HL-60 (cell line): ENCODE measurements at regions not wholly inside any gene's neighbourhood (a gene's known extent, or its start where the extent isn't known, plus 50 kb on each side); places are given as distances from the start of the nearest gene placed in this dataset.
"Not testable (repeated sequence)": the region's sequence is repeated elsewhere in the genome, so short reads cannot be mapped to it uniquely, and the experiment has no call there.

Experiments
- DNase-seq, 2 experiments: peaks; one replicate each; pipeline ENCODE4 v3.0.0-alpha.2; 2010 to 2020; ENCODE audit warnings: low read depth in 1 of 2, low spot score in 1 of 2
- H3K27ac ChIP-seq: fragments of 250-450 bp; sonication (Bioruptor Pico); replicated peaks from 2 replicates; pipeline ENCODE4 v1.5.1; 2020; ENCODE audit warnings: mild to moderate bottlenecking, moderate library complexity
- H3K27me3 ChIP-seq: fragments of 250-450 bp; sonication (Bioruptor Pico); 2 replicates; pipeline ENCODE4 v1.5.1; 2021; ENCODE audit warnings: mild to moderate bottlenecking, moderate library complexity; ENCODE audit not compliant: insufficient read depth, poor library complexity, severe bottlenecking
- H3K4me3 ChIP-seq: replicated peaks from 2 replicates; pipeline ENCODE4 v1.5.1; 2011; ENCODE audit warnings: mild to moderate bottlenecking, control low read depth, low read length; ENCODE audit not compliant: insufficient read depth
- CTCF ChIP-seq: IDR thresholded peaks from one replicate; pipeline ENCODE4 v1.5.1; 2011; ENCODE audit warnings: low read length, control low read depth, inconsistent platforms; ENCODE audit not compliant: insufficient read depth
- GABPA ChIP-seq: IDR thresholded peaks from 2 replicates; pipeline ENCODE4 v1.6.1; 2012; ENCODE audit warnings: low read depth
- POLR2AphosphoS5 ChIP-seq: IDR thresholded peaks from 2 replicates; pipeline ENCODE4 v1.6.1; 2012; ENCODE audit warnings: low read depth
- REST ChIP-seq: IDR thresholded peaks from 2 replicates; pipeline ENCODE4 v1.6.1; 2012; ENCODE audit warnings: low read depth; ENCODE audit not compliant: insufficient replicate concordance
- SPI1 ChIP-seq: IDR thresholded peaks from 2 replicates; pipeline ENCODE4 v1.6.1; 2012; ENCODE audit warnings: low read depth, mild to moderate bottlenecking, borderline replicate concordance

GRCh38 chr2:89784960-89785359 lies 1093.5 kb downstream of the RPIA start:
- no peak for DNase-seq
- Histone ChIP-seq H3K27me3 (no peaks in the 10 kb centered on the region), H3K27ac (no peak overlapping the region), H3K4me3 (no peak overlapping the region)
- TF ChIP-seq REST (no peak), CTCF (no peak), SPI1 (no peak), GABPA (no peak), POLR2AphosphoS5 (no peak)

- H3K4me3 ChIP-seq, H3K27ac ChIP-seq, H3K27me3 ChIP-seq, DNase-seq: not testable (repeated sequence)
These were observed 1094.1 kb downstream of the RPIA start for GRCh38 chr2:89785528-89785927.

GRCh38 chr2:89786642-89787041 lies 1095.2 kb downstream of the RPIA start:
- H3K27ac ChIP-seq, DNase-seq, H3K4me3 ChIP-seq, H3K27me3 ChIP-seq: not testable (repeated sequence)

GRCh38 chr2:89795530-89795929 lies 1104.1 kb downstream of the RPIA start:
- not testable (repeated sequence) for H3K27ac ChIP-seq, DNase-seq, H3K4me3 ChIP-seq, H3K27me3 ChIP-seq

- TF ChIP-seq REST (no peak), CTCF (no peak), POLR2AphosphoS5 (no peak), GABPA (no peak), SPI1 (no peak)
- Histone ChIP-seq H3K4me3 (no peak overlapping the region), H3K27ac (no peak overlapping the region), H3K27me3 (no peaks in the 10 kb centered on the region)
- no peak for DNase-seq
These were observed 1106.0 kb downstream of the RPIA start for GRCh38 chr2:89797320-89798038.

- H3K27me3 ChIP-seq, H3K4me3 ChIP-seq, H3K27ac ChIP-seq, DNase-seq: not testable (repeated sequence)
These were observed 1109.7 kb downstream of the RPIA start for GRCh38 chr2:89801207-89801606.

GRCh38 chr2:89806363-89806762 lies 1114.9 kb downstream of the RPIA start:
- not testable (repeated sequence) for H3K4me3 ChIP-seq, H3K27me3 ChIP-seq, H3K27ac ChIP-seq, DNase-seq
